H9 (cell line): ENCODE measurements at regions not wholly inside any gene's neighbourhood (a gene's known extent, or its start where the extent isn't known, plus 50 kb on each side); places are given as distances from the start of the nearest gene placed in this dataset.

Experiments
- DNase-seq: peaks from one replicate; pipeline ENCODE4 v3.0.0-alpha.2; 2017
- H2AFZ ChIP-seq: one replicate; pipeline ENCODE4 v1.6.1; 2013; ENCODE audit warnings: mild to moderate bottlenecking, low read length, control low read depth, moderate library complexity
- H2AK5ac ChIP-seq: 2 replicates; pipeline ENCODE4 v1.6.1; 2013; ENCODE audit warnings: low read length, control low read depth, mixed read lengths; ENCODE audit not compliant: insufficient read length
- H2BK120ac ChIP-seq: one replicate; pipeline ENCODE4 v1.6.1; 2013; ENCODE audit warnings: low read depth, mild to moderate bottlenecking, low read length, control low read depth, inconsistent platforms; ENCODE audit not compliant: poor library complexity, severe bottlenecking
- H2BK12ac ChIP-seq: 2 replicates; pipeline ENCODE4 v1.6.1; 2013; ENCODE audit warnings: low read length, control low read depth, mixed read lengths, low read depth; ENCODE audit not compliant: insufficient read length
- H2BK15ac ChIP-seq: 2 replicates; pipeline ENCODE4 v1.6.1; 2013; ENCODE audit warnings: low read depth, low read length, control low read depth
- H2BK20ac ChIP-seq: one replicate; pipeline ENCODE4 v1.6.1; 2013; ENCODE audit warnings: low read depth, mild to moderate bottlenecking, low read length, control low read depth, inconsistent platforms; ENCODE audit not compliant: poor library complexity, severe bottlenecking
- H2BK5ac ChIP-seq: 2 replicates; pipeline ENCODE4 v1.6.1; 2013; ENCODE audit warnings: low read length, control low read depth, mixed read lengths; ENCODE audit not compliant: insufficient read length
- H3K14ac ChIP-seq: 2 replicates; pipeline ENCODE4 v1.6.1; 2013; ENCODE audit warnings: low read length, control low read depth; ENCODE audit not compliant: insufficient read depth
- H3K18ac ChIP-seq: 2 replicates; pipeline ENCODE4 v1.6.1; 2013; ENCODE audit warnings: low read depth, mild to moderate bottlenecking, mixed read lengths, low read length, control low read depth; ENCODE audit not compliant: insufficient read length
- H3K23ac ChIP-seq: 2 replicates; pipeline ENCODE4 v1.6.1; 2013; ENCODE audit warnings: low read length, control low read depth, mixed read lengths, low read depth; ENCODE audit not compliant: insufficient read length
- H3K23me2 ChIP-seq: 2 replicates; pipeline ENCODE4 v1.6.1; 2013; ENCODE audit warnings: low read depth, mild to moderate bottlenecking, mixed read lengths, low read length, control low read depth; ENCODE audit not compliant: insufficient read length, poor library complexity, severe bottlenecking
- H3K27ac ChIP-seq: 2 replicates; pipeline ENCODE4 v1.5.1; 2013; ENCODE audit warnings: low read length, control low read depth, mixed read lengths, low read depth; ENCODE audit not compliant: insufficient read length
- H3K27me3 ChIP-seq: 2 replicates; pipeline ENCODE4 v1.6.1; 2013; ENCODE audit warnings: low read length, control low read depth, inconsistent platforms; ENCODE audit not compliant: insufficient read depth
- H3K4ac ChIP-seq: 2 replicates; pipeline ENCODE4 v1.6.1; 2013; ENCODE audit warnings: low read depth, mild to moderate bottlenecking, control low read depth, inconsistent platforms, low read length, moderate library complexity
- H3K4me1 ChIP-seq: 2 replicates; pipeline ENCODE4 v1.6.1; 2013; ENCODE audit warnings: low read length, control low read depth, inconsistent platforms; ENCODE audit not compliant: insufficient read depth
- H3K4me2 ChIP-seq: 2 replicates; pipeline ENCODE4 v1.6.1; 2013; ENCODE audit warnings: low read length, control low read depth, mixed read lengths; ENCODE audit not compliant: insufficient read length, insufficient read depth
- H3K56ac ChIP-seq: 2 replicates; pipeline ENCODE4 v1.6.1; 2013; ENCODE audit warnings: low read depth, mild to moderate bottlenecking, mixed read lengths, low read length, control low read depth; ENCODE audit not compliant: insufficient read length
- H3K79me1 ChIP-seq: 2 replicates; pipeline ENCODE4 v1.6.1; 2013; ENCODE audit warnings: low read depth, mild to moderate bottlenecking, moderate library complexity, low read length, control low read depth, inconsistent platforms; ENCODE audit not compliant: insufficient read depth, poor library complexity, severe bottlenecking
- H3K79me2 ChIP-seq: 2 replicates; pipeline ENCODE4 v1.6.1; 2013; ENCODE audit warnings: low read length, control low read depth, inconsistent platforms; ENCODE audit not compliant: insufficient read depth
- H3K9ac ChIP-seq: 2 replicates; pipeline ENCODE4 v1.6.1; 2013; ENCODE audit warnings: low read length, control low read depth, mixed read lengths; ENCODE audit not compliant: insufficient read length; ENCODE audit errors: extremely low read depth
- H3K9me3 ChIP-seq: one replicate; pipeline ENCODE4 v1.6.1; 2013; ENCODE audit warnings: low read depth, low read length, inconsistent platforms; ENCODE audit not compliant: control insufficient read depth
- H3T11ph ChIP-seq: one replicate; pipeline ENCODE4 v1.6.1; 2013; ENCODE audit warnings: mild to moderate bottlenecking, low read length, control low read depth, inconsistent platforms
- H4K20me1 ChIP-seq: one replicate; pipeline ENCODE4 v1.6.1; 2013; ENCODE audit not compliant: control insufficient read depth, insufficient read length, insufficient read depth
- H4K5ac ChIP-seq: 2 replicates; pipeline ENCODE4 v1.6.1; 2013; ENCODE audit warnings: low read depth, mild to moderate bottlenecking, mixed read lengths, low read length, control low read depth; ENCODE audit not compliant: insufficient read length
- H4K8ac ChIP-seq: replicated peaks from 2 replicates; pipeline ENCODE4 v1.6.1; 2013; ENCODE audit warnings: low read length, control low read depth, mixed read lengths, low read depth; ENCODE audit not compliant: insufficient read length
- H4K91ac ChIP-seq: 2 replicates; pipeline ENCODE4 v1.6.1; 2013; ENCODE audit warnings: low read depth, mild to moderate bottlenecking, moderate library complexity, mixed read lengths, low read length, control low read depth; ENCODE audit not compliant: insufficient read length
- H3K27ac Mint-ChIP-seq, 3 experiments: 2 replicates in 2 of 3; 3 replicates in 1 of 3; pipeline ENCODE4 v1.8.0; 2020 to 2021; ENCODE audit warnings: mixed read lengths in 3 of 3, mild to moderate bottlenecking in 1 of 3, moderate library complexity in 1 of 3
- H3K27me3 Mint-ChIP-seq: 2 replicates; pipeline ENCODE4 v1.8.0; 2021; ENCODE audit warnings: low read depth, mild to moderate bottlenecking, moderate library complexity, mixed read lengths
- H3K36me3 Mint-ChIP-seq, 3 experiments: 2 replicates in 2 of 3; 3 replicates in 1 of 3; pipeline ENCODE4 v1.8.0; 2020 to 2021; ENCODE audit warnings: low read depth in 3 of 3, mixed read lengths in 3 of 3; ENCODE audit not compliant: insufficient read depth in 1 of 3
- H3K4me1 Mint-ChIP-seq, 2 experiments: 2 replicates each; pipeline ENCODE4 v1.8.0; 2020; ENCODE audit warnings: mixed read lengths in 2 of 2
- H3K4me3 Mint-ChIP-seq, 2 experiments: 2 replicates in 1 of 2; 3 replicates in 1 of 2; pipeline ENCODE4 v1.8.0; 2020 to 2021; ENCODE audit warnings: mild to moderate bottlenecking in 2 of 2, mixed read lengths in 2 of 2, moderate library complexity in 1 of 2
- H3K9me3 Mint-ChIP-seq, 2 experiments: 2 replicates in 1 of 2; 3 replicates in 1 of 2; pipeline ENCODE4 v1.8.0; 2020; ENCODE audit warnings: mild to moderate bottlenecking in 2 of 2, mixed read lengths in 2 of 2, moderate library complexity in 1 of 2
- WGBS: extraction: QIAGEN DNeasy Blood & Tissue Kit; methylation state at CpG from one replicate; pipeline ENCODE4 v1.1.7; 2013; ENCODE audit warnings: missing lambda C conversion rate, low lambda C conversion rate, mixed read lengths; ENCODE audit not compliant: insufficient read length; ENCODE audit errors: extremely low coverage; 5-methylcytosine and 5-hydroxymethylcytosine counted together
- TF ChIP-seq, protein P1 (sequence below): fragments of 200-600 bp; sonication (generic); conservative IDR thresholded peaks from 3 replicates; pipeline ENCODE4 v1.8.0; 2021; ENCODE audit warnings: antibody characterized with exemption, mild to moderate bottlenecking

DNA sequence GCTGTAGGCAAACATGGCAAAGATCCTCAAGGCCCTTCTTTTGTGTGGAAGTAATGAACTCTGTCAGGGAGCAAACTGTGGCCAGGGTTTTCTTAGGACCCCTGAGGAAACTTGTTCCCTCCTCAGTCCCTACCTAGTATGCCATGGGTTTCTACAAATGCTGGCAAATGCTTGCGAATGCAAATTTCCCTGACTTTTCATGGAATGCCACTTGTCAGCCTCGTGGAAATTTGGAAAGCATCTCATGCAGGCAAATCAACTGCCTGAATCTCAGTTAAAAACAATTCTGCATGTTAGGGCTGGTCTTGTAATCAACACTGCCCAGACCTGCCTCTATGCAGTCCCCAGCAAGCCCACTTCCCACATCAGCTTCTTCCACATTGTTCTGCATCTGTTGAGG, 334.9 kb upstream of the AJAP1 start:
- H3K4me1 ChIP-seq, result peaks cover 3% of the 10 kb centered on the region; the same call in 1 of the 2 replicates
- no peak overlapping the region for H2BK20ac ChIP-seq
- H3K27me3 Mint-ChIP-seq, result peaks cover 3% of the 10 kb centered on the region
- no peaks in the 10 kb centered on the region for H3K79me1 ChIP-seq
- no peak overlapping the region for H2BK120ac ChIP-seq
- no peak overlapping the region for H2BK5ac ChIP-seq
- H3T11ph ChIP-seq, result no peak overlapping the region
- no peak for DNase-seq
- no peaks in the 10 kb centered on the region for H3K23me2 ChIP-seq
- H3K79me2 ChIP-seq, result no peaks in the 10 kb centered on the region
- H4K91ac ChIP-seq, result no peak overlapping the region
- H2BK15ac ChIP-seq, result no peak overlapping the region
- H4K5ac ChIP-seq, result no peak overlapping the region
- H3K23ac ChIP-seq, result no peak overlapping the region
- H3K56ac ChIP-seq, result no peak overlapping the region
- no peak overlapping the region for H3K4ac ChIP-seq
- WGBS, result no CpG with 5 or more reads among the region's 2 CpGs
- H3K27me3 ChIP-seq, result no peaks in the 10 kb centered on the region
- no peak overlapping the region for H3K14ac ChIP-seq
- H4K8ac ChIP-seq, result no peak overlapping the region
- no peak overlapping the region for H3K18ac ChIP-seq
- peak overlapping the region in 1 of 2 experiments; percentile 3; a peak in 1 of 5 replicates for H3K4me3 Mint-ChIP-seq
- no peaks in the 10 kb centered on the region for H4K20me1 ChIP-seq
- H3K9ac ChIP-seq, result no peak overlapping the region
- peak overlapping the region in 1 of 3 experiments; percentile 28; a peak in 2 of 7 replicates for H3K27ac Mint-ChIP-seq
- H3K4me1 Mint-ChIP-seq, result peaks cover 28% of the 10 kb centered on the region in 2 experiments
- TF ChIP-seq, protein P1, sequence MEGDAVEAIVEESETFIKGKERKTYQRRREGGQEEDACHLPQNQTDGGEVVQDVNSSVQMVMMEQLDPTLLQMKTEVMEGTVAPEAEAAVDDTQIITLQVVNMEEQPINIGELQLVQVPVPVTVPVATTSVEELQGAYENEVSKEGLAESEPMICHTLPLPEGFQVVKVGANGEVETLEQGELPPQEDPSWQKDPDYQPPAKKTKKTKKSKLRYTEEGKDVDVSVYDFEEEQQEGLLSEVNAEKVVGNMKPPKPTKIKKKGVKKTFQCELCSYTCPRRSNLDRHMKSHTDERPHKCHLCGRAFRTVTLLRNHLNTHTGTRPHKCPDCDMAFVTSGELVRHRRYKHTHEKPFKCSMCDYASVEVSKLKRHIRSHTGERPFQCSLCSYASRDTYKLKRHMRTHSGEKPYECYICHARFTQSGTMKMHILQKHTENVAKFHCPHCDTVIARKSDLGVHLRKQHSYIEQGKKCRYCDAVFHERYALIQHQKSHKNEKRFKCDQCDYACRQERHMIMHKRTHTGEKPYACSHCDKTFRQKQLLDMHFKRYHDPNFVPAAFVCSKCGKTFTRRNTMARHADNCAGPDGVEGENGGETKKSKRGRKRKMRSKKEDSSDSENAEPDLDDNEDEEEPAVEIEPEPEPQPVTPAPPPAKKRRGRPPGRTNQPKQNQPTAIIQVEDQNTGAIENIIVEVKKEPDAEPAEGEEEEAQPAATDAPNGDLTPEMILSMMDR, result no peak
- H2BK12ac ChIP-seq, result no peak overlapping the region
- no peak overlapping the region for H3K4me2 ChIP-seq
- no peaks in the 10 kb centered on the region for H3K9me3 ChIP-seq
- H2AK5ac ChIP-seq, result no peak overlapping the region
- peaks cover 8 to 26% of the 10 kb centered on the region in 2 experiments for H3K9me3 Mint-ChIP-seq
- peaks cover 7 to 9% (median 8%) of the 10 kb centered on the region in 3 experiments; a peak in 6 of 7 replicates for H3K36me3 Mint-ChIP-seq
- H2AFZ ChIP-seq, result no peak overlapping the region
- H3K27ac ChIP-seq, result no peak overlapping the region
